ENCODE measurements at regions not wholly inside any gene's neighbourhood (a gene's known extent, or its start where the extent isn't known, plus 50 kb on each side); places are given as distances from the start of the nearest gene placed in this dataset.

- ATAC-seq (no peak), DNase-seq (no peak)
- Histone ChIP-seq H3K4me3 (peak overlapping the region; percentile 51), H3K27me3 (ENCODE audit: low read depth) (peaks cover 5% of the 10 kb centered on the region), H3K9me3 (no peaks in the 10 kb centered on the region), H3K4me1 (peaks cover 4% of the 10 kb centered on the region), H3K27ac (peak overlapping the region; percentile 32), H3K36me3 (no peaks in the 10 kb centered on the region)
- TF ChIP-seq CTCF (IDR thresholded peaks at IDR 0.05): no peak
- intact Hi-C loops (cut with DNase I): no loop called here
Measured at GRCh38 chr12:4164188-4164558, 109.4 kb upstream of the CCND2 start.

- ATAC-seq: no peak
- H3K27me3 ChIP-seq (ENCODE audit: low read depth): peaks cover 5% of the 10 kb centered on the region
- peaks cover 4% of the 10 kb centered on the region for H3K4me1 ChIP-seq
- no peak for TF ChIP-seq CTCF (IDR thresholded peaks at IDR 0.05)
- H3K36me3 ChIP-seq: no peaks in the 10 kb centered on the region
- no peak overlapping the region for H3K27ac ChIP-seq
- intact Hi-C loops (cut with DNase I): no loop called here
- no peaks in the 10 kb centered on the region for H3K9me3 ChIP-seq
- DNase-seq: no peak
- H3K4me3 ChIP-seq: no peak overlapping the region
Measured at GRCh38 chr12:4161718-4162117, 111.8 kb upstream of the CCND2 start.

GRCh38 chr12:4160314-4161040, 113.1 kb upstream of the CCND2 start:
- intact Hi-C loops (cut with DNase I): no loop called here
- TF ChIP-seq CTCF (IDR thresholded peaks at IDR 0.05): no peak
- ATAC-seq (no peak), DNase-seq (no peak)
- no peaks in the 10 kb centered on the region for H3K9me3 ChIP-seq
- no peak overlapping the region for H3K4me3 ChIP-seq
- peaks cover 4% of the 10 kb centered on the region for H3K4me1 ChIP-seq
- no peaks in the 10 kb centered on the region for H3K36me3 ChIP-seq
- no peak overlapping the region for H3K27ac ChIP-seq
- H3K27me3 ChIP-seq (ENCODE audit: low read depth): peaks cover 5% of the 10 kb centered on the region

GRCh38 chr12:4159851-4160250, 113.7 kb upstream of the CCND2 start:
- no peak for TF ChIP-seq CTCF (IDR thresholded peaks at IDR 0.05)
- intact Hi-C loops (cut with DNase I): no loop called here
- H3K4me1 ChIP-seq: peaks cover 4% of the 10 kb centered on the region
- no peak overlapping the region for H3K4me3 ChIP-seq
- ATAC-seq (no peak), DNase-seq (no peak)
- H3K27me3 ChIP-seq (ENCODE audit: low read depth): no peaks in the 10 kb centered on the region
- no peak overlapping the region for H3K27ac ChIP-seq
- no peaks in the 10 kb centered on the region for H3K9me3 ChIP-seq
- no peaks in the 10 kb centered on the region for H3K36me3 ChIP-seq

- TF ChIP-seq CTCF (IDR thresholded peaks at IDR 0.05): no peak
- Histone ChIP-seq H3K27ac (no peak overlapping the region), H3K4me1 (peaks cover 4% of the 10 kb centered on the region), H3K27me3 (ENCODE audit: low read depth) (no peaks in the 10 kb centered on the region), H3K4me3 (no peak overlapping the region), H3K9me3 (no peaks in the 10 kb centered on the region), H3K36me3 (no peaks in the 10 kb centered on the region)
- intact Hi-C loops (cut with DNase I): no loop called here
- DNase-seq (no peak), ATAC-seq (no peak)
Measured at GRCh38 chr12:4158306-4158705, 115.3 kb upstream of the CCND2 start.
